H1 (cell line): ENCODE measurements at regions not wholly inside any gene's neighbourhood (a gene's known extent, or its start where the extent isn't known, plus 50 kb on each side); places are given as distances from the start of the nearest gene placed in this dataset.

Source experiments
- HDAC2 ChIP-seq, 2 experiments: fragments of 300-600 bp in 1 of 2; sonication (generic) in 1 of 2; IDR thresholded peaks; 2 replicates each; pipeline ENCODE4 v1.6.1; 2011 to 2012; ENCODE audit warnings: low read depth in 2 of 2, low read length in 2 of 2, mild to moderate bottlenecking in 2 of 2, moderate library complexity in 2 of 2, borderline replicate concordance in 1 of 2, inconsistent platforms in 1 of 2
- JUND ChIP-seq: IDR thresholded peaks from 2 replicates; pipeline ENCODE4 v1.6.1; 2011; ENCODE audit warnings: mild to moderate bottlenecking, improper control_type of control experiment, low read length
- POLR2A ChIP-seq, 2 experiments: IDR thresholded peaks; 1 replicate in 1 of 2; 2 replicates in 1 of 2; pipeline ENCODE4 v1.6.1; 2011; ENCODE audit warnings: low read depth in 2 of 2, low read length in 2 of 2, mild to moderate bottlenecking in 2 of 2; ENCODE audit errors: control extremely low read depth in 1 of 2

- TF ChIP-seq POLR2A (IDR thresholded peaks at IDR 0.05; ENCODE audit: control extremely low read depth in 1 of 2, low read depth in 2 of 2, low read length in 2 of 2) (no peak), HDAC2 (IDR thresholded peaks at IDR 0.05; ENCODE audit: borderline replicate concordance in 1 of 2, low read depth in 2 of 2, low read length in 2 of 2) (no peak), JUND (no peak)
These were observed 184.2 kb downstream of the BLID start (continued) for GRCh38 chr11:121931748-121932352.
